Mesenchymal stem cell (in vitro differentiated cells and primary cell): ENCODE measurements at regions not wholly inside any gene's neighbourhood (a gene's known extent, or its start where the extent isn't known, plus 50 kb on each side); places are given as distances from the start of the nearest gene placed in this dataset.

Experiments
- DNase-seq: peaks from one replicate; pipeline ENCODE4 v3.0.0-alpha.2; 2013
- H2AFZ ChIP-seq: one replicate; pipeline ENCODE4 v1.6.1; 2013; ENCODE audit warnings: low read depth, mild to moderate bottlenecking, control low read depth, inconsistent platforms, low read length, moderate library complexity
- H2AK5ac ChIP-seq: 2 replicates; pipeline ENCODE4 v1.6.1; 2013; ENCODE audit warnings: low read length, moderate library complexity, mild to moderate bottlenecking, inconsistent platforms; ENCODE audit not compliant: severe bottlenecking
- H2BK120ac ChIP-seq: one replicate; pipeline ENCODE4 v1.6.1; 2013; ENCODE audit warnings: low read depth, mild to moderate bottlenecking, inconsistent platforms, low read length, moderate library complexity
- H2BK12ac ChIP-seq, 2 experiments: one replicate each; pipeline ENCODE4 v1.6.1; 2013; ENCODE audit warnings: inconsistent platforms in 2 of 2, low read length in 2 of 2, mild to moderate bottlenecking in 2 of 2, moderate library complexity in 2 of 2, control low read depth in 1 of 2
- H2BK15ac ChIP-seq: one replicate; pipeline ENCODE4 v1.6.1; 2013; ENCODE audit warnings: mild to moderate bottlenecking, low read depth, inconsistent platforms; ENCODE audit not compliant: poor library complexity, severe bottlenecking
- H2BK5ac ChIP-seq: 2 replicates; pipeline ENCODE4 v1.6.1; 2013; ENCODE audit warnings: low read depth, mild to moderate bottlenecking, low read length, control low read depth, inconsistent platforms; ENCODE audit not compliant: poor library complexity, severe bottlenecking
- H3K14ac ChIP-seq, 2 experiments: one replicate each; pipeline ENCODE4 v1.6.1; 2013; ENCODE audit warnings: inconsistent platforms in 2 of 2, low read length in 2 of 2, control low read depth in 1 of 2, mild to moderate bottlenecking in 1 of 2, moderate library complexity in 1 of 2
- H3K18ac ChIP-seq, 2 experiments: one replicate each; pipeline ENCODE4 v1.6.1; 2013; ENCODE audit warnings: inconsistent platforms in 2 of 2, low read length in 2 of 2, control low read depth in 1 of 2, low read depth in 1 of 2, mild to moderate bottlenecking in 1 of 2
- H3K23ac ChIP-seq, 2 experiments: one replicate each; pipeline ENCODE4 v1.6.1; 2013; ENCODE audit warnings: inconsistent platforms in 2 of 2, low read length in 2 of 2, mild to moderate bottlenecking in 2 of 2, moderate library complexity in 2 of 2, control low read depth in 1 of 2
- H3K27ac ChIP-seq: 2 replicates; pipeline ENCODE4 v1.5.1; 2013; ENCODE audit warnings: mild to moderate bottlenecking, moderate library complexity, low read length, control low read depth, inconsistent platforms; ENCODE audit not compliant: poor library complexity, severe bottlenecking
- H3K27me3 ChIP-seq, 2 experiments: 2 replicates each; pipeline versions ENCODE4 v1.6.1 to v1.7.0; 2013; ENCODE audit warnings: low read length in 2 of 2, mild to moderate bottlenecking in 2 of 2, moderate library complexity in 2 of 2, control low read depth in 1 of 2, inconsistent platforms in 1 of 2; ENCODE audit not compliant: control insufficient read depth in 1 of 2, insufficient read depth in 1 of 2
- H3K36me3 ChIP-seq, 2 experiments: 2 replicates each; pipeline versions ENCODE4 v1.6.1 to v1.7.0; 2013; ENCODE audit warnings: low read length in 2 of 2, control low read depth in 1 of 2, inconsistent platforms in 1 of 2, low read depth in 1 of 2, mild to moderate bottlenecking in 1 of 2; ENCODE audit not compliant: insufficient read depth in 2 of 2, control insufficient read depth in 1 of 2
- H3K4ac ChIP-seq, 2 experiments: one replicate each; pipeline ENCODE4 v1.6.1; 2013; ENCODE audit warnings: inconsistent platforms in 2 of 2, low read length in 2 of 2, mild to moderate bottlenecking in 2 of 2, moderate library complexity in 2 of 2, control low read depth in 1 of 2, low read depth in 1 of 2
- H3K4me1 ChIP-seq: 2 replicates; pipeline ENCODE4 v1.6.1; 2013; ENCODE audit warnings: low read depth, low read length, control low read depth; ENCODE audit not compliant: control insufficient read depth, insufficient read depth
- H3K4me2 ChIP-seq: 2 replicates; pipeline ENCODE4 v1.6.1; 2013; ENCODE audit warnings: low read length, mild to moderate bottlenecking, inconsistent platforms; ENCODE audit not compliant: poor library complexity, severe bottlenecking
- H3K4me3 ChIP-seq, 2 experiments: 2 replicates each; pipeline versions ENCODE4 v1.5.1 to v1.7.0; 2013; ENCODE audit warnings: low read length in 2 of 2, mild to moderate bottlenecking in 2 of 2, control low read depth in 1 of 2, low read depth in 1 of 2; ENCODE audit not compliant: insufficient read depth in 1 of 2
- H3K79me1 ChIP-seq: replicated peaks from 2 replicates; pipeline ENCODE4 v1.6.1; 2013; ENCODE audit warnings: mild to moderate bottlenecking, control low read depth, low read length, inconsistent platforms; ENCODE audit not compliant: poor library complexity, severe bottlenecking
- H3K9ac ChIP-seq: 2 replicates; pipeline ENCODE4 v1.7.0; 2013; ENCODE audit warnings: mild to moderate bottlenecking, low read length, moderate library complexity
- H3K9me3 ChIP-seq: 2 replicates; pipeline ENCODE4 v1.7.0; 2013; ENCODE audit warnings: mild to moderate bottlenecking, low read length; ENCODE audit not compliant: control insufficient read depth
- H4K8ac ChIP-seq: one replicate; pipeline ENCODE4 v1.6.1; 2013; ENCODE audit warnings: inconsistent platforms, mild to moderate bottlenecking, low read length, moderate library complexity
- H4K91ac ChIP-seq: one replicate; pipeline ENCODE4 v1.6.1; 2013; ENCODE audit warnings: mild to moderate bottlenecking, low read length, inconsistent platforms
- WGBS: methylation state at CpG from one replicate; pipeline ENCODE4 v1.1.7; 2013; ENCODE audit warnings: mixed read lengths; 5-methylcytosine and 5-hydroxymethylcytosine counted together

DNA sequence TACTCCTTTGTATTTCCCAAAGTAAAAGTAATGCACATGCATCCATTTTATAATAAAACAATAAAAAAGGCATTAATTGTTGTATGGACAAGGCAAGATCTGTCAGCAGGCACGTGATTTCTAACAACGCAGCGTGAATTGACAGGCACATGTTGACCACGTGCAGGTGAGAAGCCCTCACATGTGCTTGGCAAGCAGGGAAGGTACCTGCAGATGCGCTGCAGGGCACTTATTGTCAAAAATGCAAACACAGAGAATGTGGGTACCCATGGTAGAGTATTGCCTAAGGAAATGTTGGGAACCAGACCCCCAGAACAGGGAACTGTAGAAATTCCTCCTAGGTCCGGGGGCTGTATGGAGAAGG, 515.0 kb upstream of the HS6ST1 start:
- WGBS = 80% methylated on average over 6 of the region's 6 CpGs
- H3K9ac ChIP-seq = no peak overlapping the region

DNA sequence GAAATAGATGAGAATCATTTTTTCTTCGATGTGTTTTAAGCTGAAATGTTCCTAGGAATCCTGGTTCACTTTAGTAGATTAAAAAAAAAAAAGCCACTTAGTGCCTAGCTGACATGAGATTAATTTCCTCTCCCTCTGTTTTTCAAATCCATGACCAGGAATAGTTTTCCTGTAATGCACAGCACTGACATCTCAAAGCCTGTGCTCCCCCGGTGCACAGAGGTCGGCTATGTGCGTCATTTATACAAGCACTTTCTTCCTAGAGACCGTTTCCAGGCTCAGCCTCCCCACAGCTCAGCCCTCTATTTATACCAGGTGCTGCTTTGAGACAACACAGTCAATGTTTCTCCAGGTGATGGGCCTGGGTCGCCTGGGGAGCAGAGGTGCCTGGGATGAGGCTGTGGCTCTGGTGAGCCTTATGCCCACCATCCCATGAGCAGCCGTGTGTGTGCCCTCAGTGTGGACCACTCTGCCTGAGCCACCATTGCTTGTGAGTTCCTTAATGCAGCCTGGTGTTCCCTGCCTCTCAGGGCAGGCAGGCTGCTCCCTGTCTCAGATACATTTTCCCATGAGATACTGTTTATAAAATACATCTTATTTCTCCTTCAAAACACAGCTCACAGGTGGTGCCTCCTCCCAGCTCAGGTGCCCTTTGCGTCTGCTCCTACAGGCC, 515.7 kb upstream of the HS6ST1 start:
- WGBS = 76% methylated on average over 8 of the region's 8 CpGs

More for the DNA sequence above, 515.0 kb upstream of the HS6ST1 start:
- Histone ChIP-seq H3K4ac (no peak overlapping the region), H3K9me3 (no peaks in the 10 kb centered on the region), H2AK5ac (no peak overlapping the region), H3K79me1 (no peaks in the 10 kb centered on the region), H3K27me3 (peaks cover 0 to 10% of the 10 kb centered on the region in 2 experiments), H2AFZ (no peak overlapping the region), H2BK5ac (no peak overlapping the region), H3K4me3 (peak overlapping the region in 1 of 2 experiments; percentile 20), H2BK12ac (no peak overlapping the region), H3K4me1 (no peaks in the 10 kb centered on the region), H3K18ac (no peak overlapping the region), H3K23ac (no peak overlapping the region), H3K36me3 (no peaks in the 10 kb centered on the region), H4K8ac (no peak overlapping the region), H3K4me2 (no peak overlapping the region), H2BK15ac (no peak overlapping the region), H4K91ac (no peak overlapping the region), H3K14ac (no peak overlapping the region), H3K27ac (no peak overlapping the region), H2BK120ac (no peak overlapping the region)
- DNase-seq = no peak

DNA sequence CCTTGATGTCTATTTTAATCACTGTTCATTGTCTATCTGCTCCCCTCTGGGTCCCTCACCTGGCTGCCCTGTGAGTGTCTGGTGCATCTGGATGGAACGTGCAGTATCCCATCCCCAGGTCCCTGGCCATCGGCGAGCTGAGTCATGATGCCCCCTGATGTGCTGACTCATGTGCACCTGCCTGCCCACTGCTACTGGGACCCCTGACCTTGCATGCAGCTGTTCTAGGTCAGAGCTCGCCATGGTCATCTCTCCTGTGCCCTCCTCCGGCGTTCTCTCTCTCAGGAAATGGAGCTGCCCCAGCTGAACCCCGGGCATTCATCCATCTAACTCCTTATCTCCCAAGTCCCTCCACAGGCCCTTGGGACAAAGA, 516.2 kb upstream of the HS6ST1 start:
- H3K9ac ChIP-seq = no peak overlapping the region
- 90% methylated on average over 7 of the region's 7 CpGs for WGBS
- H3K27me3 ChIP-seq = peaks cover 0 to 10% of the 10 kb centered on the region in 2 experiments
- H4K8ac ChIP-seq = no peak overlapping the region
- no peak overlapping the region for H2BK12ac ChIP-seq
- H2AK5ac ChIP-seq = no peak overlapping the region
- no peak overlapping the region for H3K27ac ChIP-seq
- H3K4me1 ChIP-seq = no peaks in the 10 kb centered on the region
- H3K79me1 ChIP-seq = no peaks in the 10 kb centered on the region
- no peak overlapping the region for H2BK120ac ChIP-seq
- no peak overlapping the region for H3K14ac ChIP-seq
- no peak overlapping the region for H3K4me3 ChIP-seq
- no peaks in the 10 kb centered on the region for H3K9me3 ChIP-seq
- no peak overlapping the region for H4K91ac ChIP-seq
- H2BK15ac ChIP-seq = no peak overlapping the region
- H3K4me2 ChIP-seq = no peak overlapping the region
- H3K36me3 ChIP-seq = no peaks in the 10 kb centered on the region
- no peak overlapping the region for H3K18ac ChIP-seq
- DNase-seq = no peak
- H3K23ac ChIP-seq = no peak overlapping the region
- H2BK5ac ChIP-seq = no peak overlapping the region
- H2AFZ ChIP-seq = no peak overlapping the region
- H3K4ac ChIP-seq = no peak overlapping the region

More for the DNA sequence above, 515.7 kb upstream of the HS6ST1 start:
- no peak overlapping the region for H3K9ac ChIP-seq
- no peak overlapping the region for H2AK5ac ChIP-seq
- no peak overlapping the region for H3K14ac ChIP-seq
- peaks cover 0 to 10% of the 10 kb centered on the region in 2 experiments for H3K27me3 ChIP-seq
- no peak overlapping the region for H3K18ac ChIP-seq
- peak overlapping the region; percentile 51 for H2AFZ ChIP-seq
- no peak overlapping the region for H2BK12ac ChIP-seq
- H3K9me3 ChIP-seq = no peaks in the 10 kb centered on the region
- H3K4me2 ChIP-seq = no peak overlapping the region
- H3K23ac ChIP-seq = no peak overlapping the region
- H4K91ac ChIP-seq = no peak overlapping the region
- H3K36me3 ChIP-seq = no peaks in the 10 kb centered on the region
- H2BK5ac ChIP-seq = no peak overlapping the region
- H3K4ac ChIP-seq = no peak overlapping the region
- no peak overlapping the region for H3K4me3 ChIP-seq
- H3K79me1 ChIP-seq = no peaks in the 10 kb centered on the region
- no peak overlapping the region for H3K27ac ChIP-seq
- H3K4me1 ChIP-seq = no peaks in the 10 kb centered on the region
- H4K8ac ChIP-seq = no peak overlapping the region
- no peak overlapping the region for H2BK120ac ChIP-seq
- no peak overlapping the region for H2BK15ac ChIP-seq
- DNase-seq = no peak

DNA sequence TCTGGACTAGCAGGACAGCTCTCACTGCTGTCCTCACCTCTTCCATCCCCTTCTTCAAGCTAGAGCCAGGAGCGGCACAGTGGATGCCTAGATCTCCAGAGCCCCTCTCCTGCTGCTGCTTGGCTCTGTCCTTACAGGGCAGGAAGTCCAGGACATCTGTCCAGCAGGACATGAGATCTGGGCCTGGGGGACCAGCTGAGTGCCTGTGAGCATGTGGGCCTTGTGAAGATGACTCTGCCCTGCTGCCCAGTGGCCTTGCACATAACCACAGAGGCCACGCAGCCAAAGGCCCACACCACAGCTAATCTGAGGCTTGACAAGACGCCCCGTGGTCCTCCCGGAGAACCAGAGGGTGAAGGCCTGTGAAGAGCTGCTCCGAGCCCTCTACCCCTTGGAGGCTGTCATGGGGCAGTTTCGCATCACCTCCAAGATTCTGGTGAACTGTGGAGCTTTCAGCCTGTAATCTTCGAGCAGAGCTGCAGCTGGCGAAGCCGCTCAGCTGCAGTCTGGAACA, 516.7 kb upstream of the HS6ST1 start:
- Histone ChIP-seq H4K8ac (no peak overlapping the region), H4K91ac (no peak overlapping the region), H3K9me3 (no peaks in the 10 kb centered on the region), H3K9ac (no peak overlapping the region), H2AFZ (no peak overlapping the region), H3K4me2 (no peak overlapping the region), H3K4me1 (no peaks in the 10 kb centered on the region), H3K27me3 (peaks cover 0 to 10% of the 10 kb centered on the region in 2 experiments), H3K36me3 (no peaks in the 10 kb centered on the region), H3K23ac (no peak overlapping the region), H2BK15ac (no peak overlapping the region), H2BK12ac (no peak overlapping the region), H3K4me3 (no peak overlapping the region), H3K18ac (no peak overlapping the region), H3K27ac (no peak overlapping the region), H2AK5ac (no peak overlapping the region), H3K4ac (no peak overlapping the region), H3K14ac (no peak overlapping the region), H3K79me1 (no peaks in the 10 kb centered on the region), H2BK120ac (no peak overlapping the region), H2BK5ac (no peak overlapping the region)
- WGBS = 80% methylated on average over 10 of the region's 10 CpGs
- no peak for DNase-seq
